COR-L47 (cell line): ENCODE measurements at regions not wholly inside any gene's neighbourhood (a gene's known extent, or its start where the extent isn't known, plus 50 kb on each side); places are given as distances from the start of the nearest gene placed in this dataset.
"Not testable (repeated sequence)": the region's sequence is repeated elsewhere in the genome, so short reads cannot be mapped to it uniquely, and the experiment has no call there.

ENCODE experiments used
- DNase-seq: peaks from one replicate; lab custom pipeline; 2025; lab: John Stamatoyannopoulos, UW

GRCh38 chr11:103585401-103585800 is 451.0 kb upstream of the DDI1 start:
- no peak for DNase-seq

DNA sequence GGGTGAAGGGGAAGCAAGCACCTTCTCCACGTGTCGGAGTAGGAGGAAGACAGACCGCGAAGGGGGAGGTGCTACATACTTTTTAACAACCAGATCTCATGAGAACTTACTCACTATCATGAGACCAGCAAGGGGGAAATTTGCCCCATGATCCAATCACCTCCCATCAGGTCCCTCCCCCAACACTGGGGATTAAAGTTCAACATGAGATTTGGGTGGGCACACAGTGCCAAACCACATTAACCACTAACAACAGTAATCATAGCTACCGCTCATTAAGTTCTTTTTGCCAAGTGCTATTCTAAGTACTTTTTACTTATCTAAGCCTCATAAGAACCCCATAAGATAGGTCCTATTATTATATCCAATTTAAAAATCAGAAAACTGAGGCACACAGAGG is 450.5 kb upstream of the DDI1 start:
- no peak for DNase-seq

GRCh38 chr11:103586756-103587155 is 449.7 kb upstream of the DDI1 start:
- no peak for DNase-seq

DNA sequence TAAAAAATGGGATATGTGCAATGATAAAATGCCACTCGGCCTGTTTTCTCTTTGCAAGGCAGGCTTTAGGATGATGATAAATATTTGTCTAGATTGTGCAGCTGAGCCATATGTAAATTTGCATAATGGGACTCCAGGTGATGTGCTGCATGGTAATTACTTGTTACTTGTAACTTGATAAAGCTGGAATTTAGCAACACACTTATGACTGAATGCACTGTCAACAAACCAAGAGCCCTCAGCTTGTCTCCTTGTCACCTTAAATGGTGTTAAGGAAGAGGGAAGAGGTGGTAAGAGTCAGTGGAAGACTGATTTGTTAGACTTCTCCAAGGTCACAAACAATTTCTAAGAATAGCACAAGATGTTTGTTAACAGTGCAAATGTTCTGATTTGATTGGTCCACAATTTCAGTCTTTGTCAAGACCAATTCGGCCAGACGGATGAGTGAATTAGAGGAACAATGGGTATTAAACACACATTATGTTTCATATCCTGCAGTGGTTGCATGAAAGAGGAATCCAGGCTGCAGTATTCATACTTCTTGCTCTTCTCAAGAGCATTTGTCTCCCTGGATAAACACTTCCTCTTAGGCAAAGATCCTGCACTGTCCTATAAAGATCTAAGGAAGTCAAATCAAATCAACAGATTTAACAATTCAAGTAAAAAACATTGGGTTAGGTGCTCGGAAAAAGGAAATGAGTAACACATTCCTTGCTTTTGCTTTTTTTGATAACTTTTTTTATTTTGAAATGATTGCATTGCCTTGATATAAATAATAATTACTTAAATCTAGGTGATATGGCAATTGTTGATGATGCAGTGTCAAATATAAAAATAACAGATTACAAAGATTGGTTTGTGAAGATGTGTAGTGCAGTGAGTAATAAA is 448.3 kb upstream of the DDI1 start:
- peak; percentile 63 for DNase-seq

DNA sequence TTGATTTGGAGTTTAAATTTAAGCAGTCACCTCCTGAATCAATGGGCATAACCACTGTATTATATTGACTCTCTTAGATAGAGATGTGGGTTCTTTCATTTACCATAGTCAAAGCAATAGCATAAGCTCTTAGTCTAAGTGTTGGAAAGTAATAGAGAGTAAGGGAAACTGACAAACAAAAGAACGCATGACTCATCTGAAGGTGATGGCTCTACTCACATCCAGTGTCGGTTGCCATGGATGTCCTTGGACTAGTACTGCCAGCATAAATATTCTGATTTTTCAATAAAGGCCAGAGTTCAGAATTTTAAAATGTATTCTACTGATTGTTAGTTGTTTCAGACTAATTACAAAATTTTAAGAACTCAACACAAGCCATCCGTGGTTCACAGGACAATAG is 444.9 kb upstream of the DDI1 start:
- no peak for DNase-seq

DNA sequence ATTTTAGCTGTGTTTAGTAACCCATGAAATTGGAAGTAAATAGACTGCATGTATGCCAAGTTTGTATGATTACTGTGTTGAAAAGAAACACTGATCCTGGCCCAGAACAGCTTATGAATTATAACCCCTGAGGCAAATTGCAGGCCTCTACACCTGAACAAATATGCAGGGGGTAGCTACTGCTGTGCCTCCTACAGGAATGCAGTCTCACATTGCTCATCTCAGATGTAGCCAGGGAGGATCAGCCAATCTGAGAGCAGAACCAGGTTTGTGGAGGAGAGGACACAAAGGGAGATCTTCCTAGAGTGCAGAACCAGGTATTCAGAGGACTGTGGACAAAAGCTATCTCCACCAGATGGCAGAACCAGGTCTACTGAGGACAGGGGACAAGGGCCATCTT is 442.2 kb upstream of the DDI1 start:
- DNase-seq, result peak; percentile 82

DNA sequence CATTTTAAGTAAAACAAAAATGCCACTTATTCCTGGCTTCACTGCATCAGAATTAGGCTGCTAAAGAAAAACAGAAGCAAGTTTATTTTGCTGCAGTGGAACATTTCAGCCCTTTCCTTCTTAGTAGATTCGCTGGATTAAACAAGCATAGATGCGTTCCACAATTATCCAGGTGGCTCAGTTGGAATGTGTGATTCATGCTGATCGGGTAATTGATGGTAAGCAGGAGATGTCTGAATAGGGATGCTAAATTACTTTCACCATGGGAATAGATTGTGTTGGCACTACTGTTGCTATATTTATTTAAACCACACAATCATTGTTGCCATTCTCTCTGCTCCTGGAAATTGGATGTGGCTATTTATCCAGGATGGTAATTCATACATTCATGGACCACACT is 440.1 kb upstream of the DDI1 start:
- DNase-seq, result peak; percentile 87

DNA sequence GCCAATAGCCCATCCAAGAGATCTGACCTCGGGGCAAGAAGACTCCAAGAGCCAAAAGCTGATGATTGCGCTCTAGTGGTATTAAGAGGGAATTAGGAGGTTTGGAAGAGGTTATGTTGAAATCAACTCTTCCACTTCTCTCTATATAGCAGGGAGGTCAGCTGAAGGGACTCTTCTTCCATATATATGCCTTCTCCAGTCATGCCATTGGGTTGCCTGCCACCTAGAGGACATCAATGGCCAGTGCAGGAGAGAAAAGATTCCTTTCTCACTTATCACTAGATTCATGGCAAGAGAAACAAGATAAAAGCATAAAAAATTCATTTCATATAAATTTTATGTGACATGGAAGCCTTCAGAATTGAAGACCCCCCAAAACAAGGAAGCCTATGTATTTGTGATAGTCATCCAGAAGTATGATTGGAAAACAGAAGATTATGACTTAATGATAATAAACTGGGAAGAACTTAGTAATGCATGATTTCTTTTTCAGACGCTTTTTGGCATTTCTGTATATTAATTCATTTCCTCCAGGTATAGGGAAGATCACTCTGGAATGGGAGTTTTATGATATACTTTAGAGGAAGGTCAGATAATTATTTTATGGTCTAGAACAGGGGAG is 435.1 kb upstream of the DDI1 start:
- peak; percentile 43 for DNase-seq

GRCh38 chr11:103602840-103603239 is 433.6 kb upstream of the DDI1 start:
- DNase-seq, result no peak

- no peak for DNase-seq
Measured at GRCh38 chr11:103604310-103604709, 432.1 kb upstream of the DDI1 start.

- no peak for DNase-seq
Measured at GRCh38 chr11:103608566-103608965, 427.9 kb upstream of the DDI1 start.

DNA sequence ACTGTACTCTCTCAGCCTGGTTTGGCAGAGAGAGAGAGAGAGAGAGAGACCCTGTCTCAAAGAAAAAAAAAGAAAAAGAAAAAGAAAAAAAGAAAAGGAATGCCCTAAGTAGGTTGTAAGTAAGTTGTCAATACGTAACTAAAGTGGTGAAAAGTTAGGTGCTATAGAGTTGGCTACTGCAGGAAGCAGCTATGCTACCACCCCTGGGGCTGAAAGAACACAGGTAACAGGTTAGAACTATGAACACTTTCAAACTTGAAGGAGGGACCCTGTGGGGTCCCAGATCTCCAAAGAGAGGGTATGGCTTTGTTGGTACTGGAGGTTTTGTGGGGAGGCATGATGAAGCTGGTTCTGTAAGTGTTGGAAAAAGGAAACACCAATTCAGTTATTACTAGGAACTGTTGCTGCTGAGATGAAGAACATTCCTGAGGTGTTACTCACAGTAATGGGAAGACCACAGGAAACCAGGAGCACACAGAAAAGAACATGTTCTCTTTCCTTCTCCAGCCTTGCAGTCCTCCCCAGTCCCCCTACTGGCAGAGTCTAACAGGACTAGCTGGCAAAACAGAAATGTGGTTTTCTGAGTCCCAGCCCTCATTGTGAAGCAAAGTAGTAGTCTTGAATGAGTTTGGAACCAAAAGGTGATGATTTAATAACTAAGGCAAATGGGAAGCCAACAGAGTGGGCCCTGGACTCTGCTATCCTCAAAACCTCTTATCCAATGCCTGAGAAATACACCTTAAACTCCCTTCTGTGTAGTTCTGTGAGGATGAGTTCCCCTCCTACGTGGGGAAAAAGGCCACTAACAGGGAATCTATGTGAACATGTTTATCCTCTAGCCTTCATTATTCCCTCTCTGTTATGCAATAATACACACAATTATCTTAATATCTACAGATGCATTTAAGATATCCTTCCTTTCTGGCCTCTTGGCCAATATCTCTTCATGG is 427.0 kb upstream of the DDI1 start:
- DNase-seq, result no peak

GRCh38 chr11:103610435-103610834 is 426.0 kb upstream of the DDI1 start:
- no peak for DNase-seq

DNA sequence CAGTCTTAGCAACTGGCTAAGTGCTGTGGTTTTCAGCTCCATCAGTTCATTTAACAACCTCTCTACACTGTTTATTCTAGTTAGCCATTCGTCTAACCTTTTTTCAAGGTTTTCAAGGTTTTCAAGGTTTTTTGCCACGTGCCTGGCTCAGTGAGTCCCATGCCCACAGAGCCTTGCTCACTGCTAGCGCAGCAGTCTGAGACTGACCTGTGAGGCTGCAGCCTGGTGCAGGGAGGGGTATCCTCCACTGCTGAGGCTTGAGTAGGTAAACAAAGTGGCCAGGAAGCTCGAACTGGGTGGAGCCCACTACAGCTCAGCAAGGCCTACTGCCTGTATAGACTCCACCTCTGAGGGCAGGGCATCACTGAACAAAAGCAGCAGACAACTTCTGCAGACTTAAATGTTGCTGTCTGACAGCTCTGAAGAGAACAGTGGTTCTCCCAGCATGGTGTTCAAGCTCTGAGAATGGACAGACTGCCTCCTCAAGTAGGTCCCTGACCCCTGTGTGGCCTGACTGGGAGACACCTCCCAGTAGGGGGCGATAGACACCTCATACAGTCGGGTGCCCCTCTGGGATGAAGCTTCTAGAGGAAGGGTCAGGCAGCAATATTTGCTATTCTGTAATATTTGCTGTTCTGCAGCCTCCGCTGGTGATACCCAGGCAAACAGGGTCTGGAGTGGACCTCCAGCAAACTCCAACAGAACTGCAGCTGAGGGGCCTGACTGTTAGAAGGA is 424.7 kb upstream of the DDI1 start:
- not testable (repeated sequence) for DNase-seq

DNA sequence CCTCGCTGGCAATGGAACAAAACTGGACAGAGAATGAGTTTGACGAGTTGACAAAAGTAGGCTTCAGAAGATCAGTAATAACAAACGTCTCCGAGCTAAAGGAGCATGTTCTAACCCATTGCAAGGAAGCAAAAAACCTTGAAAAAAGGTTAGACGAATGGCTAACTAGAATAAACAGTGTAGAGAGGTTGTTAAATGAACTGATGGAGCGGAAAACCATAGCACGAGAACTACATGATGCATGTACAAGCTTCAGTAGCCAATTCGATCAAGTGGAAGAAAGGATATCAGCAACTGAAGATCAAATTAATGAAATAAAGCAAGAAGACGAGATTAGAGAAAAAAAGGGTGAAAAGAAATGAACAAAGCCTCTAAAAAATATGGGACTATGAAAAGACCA is 424.0 kb upstream of the DDI1 start:
- DNase-seq, result not testable (repeated sequence)

- DNase-seq, result not testable (repeated sequence)
Measured at GRCh38 chr11:103616586-103616985, 419.9 kb upstream of the DDI1 start.

- DNase-seq, result no peak
Measured at GRCh38 chr11:103618528-103618927, 417.9 kb upstream of the DDI1 start.

DNA sequence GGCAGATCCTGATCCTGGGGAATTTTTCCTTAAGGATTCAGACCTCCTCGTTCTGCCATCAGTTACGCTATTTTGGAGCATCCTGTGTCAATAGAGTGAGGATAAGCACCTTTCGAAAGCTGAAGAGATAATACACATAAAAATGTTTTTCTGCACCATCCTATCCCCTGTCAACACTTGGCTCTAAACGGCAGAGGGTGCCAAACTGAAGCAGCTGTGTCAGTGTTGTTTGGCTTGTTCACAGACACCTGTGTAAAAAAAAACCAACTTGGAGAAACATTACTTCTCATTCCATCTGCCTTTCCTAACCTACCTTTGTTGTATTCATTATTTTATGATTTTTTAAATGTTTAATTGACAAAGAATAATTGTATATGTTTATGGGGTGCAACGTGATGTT is 417.0 kb upstream of the DDI1 start:
- peak; percentile 51 for DNase-seq

- no peak for DNase-seq
Measured at GRCh38 chr11:103619938-103620337, 416.5 kb upstream of the DDI1 start.

GRCh38 chr11:103622296-103622695 is 414.1 kb upstream of the DDI1 start:
- no peak for DNase-seq

DNA sequence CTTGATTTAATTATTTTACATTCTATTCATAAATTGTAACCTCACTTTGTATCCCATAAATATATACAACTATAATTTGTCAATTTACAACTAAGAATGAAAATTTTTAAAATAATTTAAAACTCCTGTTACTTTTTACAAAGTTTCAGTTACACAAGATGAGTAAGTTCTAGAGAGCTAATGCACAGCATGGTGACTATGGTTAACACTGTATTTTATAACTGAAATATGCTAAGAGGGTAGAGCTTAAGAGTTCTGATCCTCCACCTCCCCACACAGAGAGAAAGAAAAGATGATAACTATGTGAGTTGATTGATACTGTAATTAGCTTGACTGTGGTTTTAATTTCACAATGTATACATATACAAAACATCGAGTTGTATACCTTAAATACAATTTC is 412.5 kb upstream of the DDI1 start:
- no peak for DNase-seq
